ENCODE measurements at regions not wholly inside any gene's neighbourhood (a gene's known extent, or its start where the extent isn't known, plus 50 kb on each side); places are given as distances from the start of the nearest gene placed in this dataset.

DNA sequence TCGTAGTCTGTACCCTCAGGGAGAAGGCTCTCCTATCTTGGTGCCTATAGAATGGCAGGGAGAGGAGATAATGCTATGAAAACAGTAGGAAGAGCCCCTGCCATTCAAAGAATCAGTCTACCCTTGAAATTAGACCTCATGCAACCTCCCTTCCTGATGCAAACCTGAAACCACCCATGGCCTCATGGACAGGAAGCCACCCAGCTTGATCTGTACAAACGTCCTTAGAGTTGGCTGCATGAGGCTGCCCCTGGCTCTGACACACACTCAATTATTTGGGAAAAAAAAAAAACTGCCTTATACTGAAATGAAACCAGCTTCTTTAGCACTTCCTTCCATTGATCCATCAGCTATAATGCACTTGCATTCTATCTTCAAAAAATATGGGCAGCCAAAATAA, 116.6 kb upstream of the BCL2L14 start:
- TF ChIP-seq CTCF (IDR thresholded peaks at IDR 0.05) (no peak), ZFX (IDR thresholded peaks at IDR 0.05; ENCODE audit: borderline replicate concordance) (no peak)

All from 22Rv1 (cell line).